ENCODE measurements at regions not wholly inside any gene's neighbourhood (a gene's known extent, or its start where the extent isn't known, plus 50 kb on each side); places are given as distances from the start of the nearest gene placed in this dataset.

DNA sequence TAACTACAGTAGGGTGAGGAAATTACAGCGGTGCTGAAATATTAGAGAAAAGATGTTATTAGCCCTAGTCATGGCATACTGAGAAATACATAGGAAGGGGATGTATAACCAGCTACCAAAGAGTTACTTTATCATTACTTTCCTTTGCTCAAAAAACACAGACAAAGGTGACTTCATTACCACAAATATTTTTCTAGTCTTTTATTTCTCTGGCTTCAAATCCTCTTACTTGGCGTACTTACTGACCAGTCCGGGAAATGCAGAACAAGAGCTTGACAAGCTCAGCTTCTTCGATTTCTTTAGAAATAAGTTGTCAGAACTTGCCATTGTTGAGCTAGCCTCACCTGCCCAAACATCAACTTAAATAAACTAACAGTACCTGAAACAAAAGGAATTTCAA, 142.1 kb upstream of the TMCO5A start:
- TF ChIP-seq, protein P1, sequence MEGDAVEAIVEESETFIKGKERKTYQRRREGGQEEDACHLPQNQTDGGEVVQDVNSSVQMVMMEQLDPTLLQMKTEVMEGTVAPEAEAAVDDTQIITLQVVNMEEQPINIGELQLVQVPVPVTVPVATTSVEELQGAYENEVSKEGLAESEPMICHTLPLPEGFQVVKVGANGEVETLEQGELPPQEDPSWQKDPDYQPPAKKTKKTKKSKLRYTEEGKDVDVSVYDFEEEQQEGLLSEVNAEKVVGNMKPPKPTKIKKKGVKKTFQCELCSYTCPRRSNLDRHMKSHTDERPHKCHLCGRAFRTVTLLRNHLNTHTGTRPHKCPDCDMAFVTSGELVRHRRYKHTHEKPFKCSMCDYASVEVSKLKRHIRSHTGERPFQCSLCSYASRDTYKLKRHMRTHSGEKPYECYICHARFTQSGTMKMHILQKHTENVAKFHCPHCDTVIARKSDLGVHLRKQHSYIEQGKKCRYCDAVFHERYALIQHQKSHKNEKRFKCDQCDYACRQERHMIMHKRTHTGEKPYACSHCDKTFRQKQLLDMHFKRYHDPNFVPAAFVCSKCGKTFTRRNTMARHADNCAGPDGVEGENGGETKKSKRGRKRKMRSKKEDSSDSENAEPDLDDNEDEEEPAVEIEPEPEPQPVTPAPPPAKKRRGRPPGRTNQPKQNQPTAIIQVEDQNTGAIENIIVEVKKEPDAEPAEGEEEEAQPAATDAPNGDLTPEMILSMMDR (IDR thresholded peaks at IDR 0.05; ENCODE audit: insufficient read depth, low read depth, low read length), result no peak
- POLR2A ChIA-PET, result no interaction called here
- Histone ChIP-seq H3K4me3 (ENCODE audit: low read depth, low read length) (no peak overlapping the region), H3K27me3 (ENCODE audit: control insufficient read depth, insufficient read depth, low read length) (no peaks in the 10 kb centered on the region), H3K36me3 (ENCODE audit: control insufficient read depth, insufficient read depth, low read length) (no peaks in the 10 kb centered on the region)
- no peak for DNase-seq (ENCODE audit: low read depth)
- CTCF ChIA-PET, result no interaction called here

DNA sequence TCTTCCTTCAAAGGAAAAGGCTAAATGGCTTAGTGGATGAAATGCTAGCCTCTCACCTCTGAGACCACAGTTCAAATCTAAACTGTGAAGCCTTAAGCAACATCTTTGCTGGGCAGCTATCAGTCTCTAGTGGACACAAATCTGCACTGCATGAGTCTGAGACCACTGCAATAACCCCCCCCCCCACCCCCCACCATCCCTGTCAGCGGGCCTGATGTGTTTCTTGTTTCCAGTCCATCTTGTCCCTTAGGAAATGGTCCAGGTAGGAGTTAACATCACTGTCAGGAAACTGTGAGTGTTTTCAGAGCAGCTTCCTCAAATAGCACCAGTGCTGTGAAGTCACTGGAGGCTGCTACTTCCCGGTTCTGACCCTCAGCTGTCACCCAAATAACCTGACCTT, 140.6 kb upstream of the TMCO5A start:
- no peak for DNase-seq (ENCODE audit: low read depth)
- Histone ChIP-seq H3K27me3 (ENCODE audit: control insufficient read depth, insufficient read depth, low read length) (no peaks in the 10 kb centered on the region), H3K4me3 (ENCODE audit: low read depth, low read length) (no peak overlapping the region), H3K36me3 (ENCODE audit: control insufficient read depth, insufficient read depth, low read length) (no peaks in the 10 kb centered on the region)
- POLR2A ChIA-PET, result no interaction called here
- TF ChIP-seq, protein P1 (IDR thresholded peaks at IDR 0.05; ENCODE audit: insufficient read depth, low read depth, low read length), result no peak
- CTCF ChIA-PET, result interaction anchor here (0.5 to 1.6 kb wide), 2 partner anchors 8 to 30 kb away, joined by 3 to 4 read pairs; no protein-coding TSS in a partner anchor

DNA sequence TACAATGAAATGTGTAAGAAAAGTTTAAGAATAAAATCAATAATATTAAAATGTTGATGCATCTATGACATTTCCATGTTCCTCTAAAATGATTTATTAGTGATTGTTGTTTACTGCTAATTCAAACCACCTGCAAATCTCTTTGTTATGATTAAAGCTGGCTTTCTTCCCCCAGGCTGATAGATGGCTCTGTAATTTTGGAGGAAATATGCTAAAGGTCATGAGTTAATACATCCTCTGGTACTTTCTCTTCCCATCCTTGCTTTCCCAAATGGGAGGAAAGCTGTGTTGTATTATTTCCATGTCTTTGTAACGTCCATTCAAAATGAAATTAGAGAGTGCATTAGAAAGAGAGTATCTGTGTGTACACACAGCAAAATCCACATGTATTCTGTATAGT, 139.5 kb upstream of the TMCO5A start:
- TF ChIP-seq, protein P1 (IDR thresholded peaks at IDR 0.05; ENCODE audit: insufficient read depth, low read depth, low read length), result no peak
- H3K27me3 ChIP-seq (ENCODE audit: control insufficient read depth, insufficient read depth, low read length), result no peaks in the 10 kb centered on the region
- no peak overlapping the region for H3K4me3 ChIP-seq (ENCODE audit: low read depth, low read length)
- ChIA-PET CTCF (interaction anchor here (0.9 to 1.6 kb wide), 2 partner anchors 31 to 96 kb away, joined by 3 to 4 read pairs; no protein-coding TSS in a partner anchor), POLR2A (no interaction called here)
- DNase-seq (ENCODE audit: low read depth), result no peak
- no peaks in the 10 kb centered on the region for H3K36me3 ChIP-seq (ENCODE audit: control insufficient read depth, insufficient read depth, low read length)

DNA sequence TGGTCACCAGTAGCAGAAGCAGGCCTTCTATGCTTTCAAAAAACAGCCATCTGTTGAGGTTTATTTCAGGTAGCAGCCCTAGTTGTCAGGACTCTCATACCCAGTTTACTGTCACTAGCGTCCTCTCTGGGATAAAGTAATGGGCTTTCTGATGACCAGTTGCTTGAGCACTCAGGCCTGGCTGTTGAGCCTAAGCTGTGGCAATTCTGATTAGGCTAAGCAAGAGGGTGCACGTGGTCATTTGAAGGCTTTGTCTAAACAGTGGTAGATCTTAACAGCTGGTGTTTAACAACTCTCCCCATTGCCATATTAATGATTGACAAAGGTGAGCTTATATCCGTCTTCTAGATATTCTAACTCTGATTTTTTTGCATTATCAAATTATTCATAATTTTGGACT, 132.9 kb upstream of the TMCO5A start:
- TF ChIP-seq, protein P1 (IDR thresholded peaks at IDR 0.05; ENCODE audit: insufficient read depth, low read depth, low read length), result no peak
- ChIA-PET POLR2A (no interaction called here), CTCF (no interaction called here)
- Histone ChIP-seq H3K36me3 (ENCODE audit: control insufficient read depth, insufficient read depth, low read length) (no peaks in the 10 kb centered on the region), H3K4me3 (ENCODE audit: low read depth, low read length) (no peak overlapping the region), H3K27me3 (ENCODE audit: control insufficient read depth, insufficient read depth, low read length) (no peaks in the 10 kb centered on the region)
- no peak for DNase-seq (ENCODE audit: low read depth)

DNA sequence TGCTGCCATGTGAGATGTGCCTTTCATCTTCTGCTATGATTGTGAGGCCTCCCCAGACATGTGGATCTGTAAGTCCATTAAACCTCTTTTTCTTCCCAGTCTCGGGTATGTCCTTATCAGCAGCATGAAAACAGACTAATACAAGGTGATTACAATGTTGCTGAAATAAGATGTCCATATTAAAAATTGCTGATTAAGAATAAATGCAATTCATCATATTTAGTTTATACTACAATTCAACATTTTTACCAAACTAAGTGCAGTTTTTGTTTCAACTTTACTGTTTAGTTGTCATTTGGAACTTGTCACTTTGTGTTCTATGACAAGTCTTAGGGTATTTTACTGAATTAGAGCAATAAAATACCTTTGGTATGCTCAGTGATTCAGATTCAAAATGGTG, 127.6 kb upstream of the TMCO5A start:
- ChIA-PET CTCF (no interaction called here), POLR2A (no interaction called here)
- Histone ChIP-seq H3K27me3 (ENCODE audit: control insufficient read depth, insufficient read depth, low read length) (no peaks in the 10 kb centered on the region), H3K4me3 (ENCODE audit: low read depth, low read length) (no peak overlapping the region), H3K36me3 (ENCODE audit: control insufficient read depth, insufficient read depth, low read length) (no peaks in the 10 kb centered on the region)
- TF ChIP-seq, protein P1 (IDR thresholded peaks at IDR 0.05; ENCODE audit: insufficient read depth, low read depth, low read length), result no peak
- no peak for DNase-seq (ENCODE audit: low read depth)

Measured in BJ (cell line).